ENCODE measurements at regions not wholly inside any gene's neighbourhood (a gene's known extent, or its start where the extent isn't known, plus 50 kb on each side); places are given as distances from the start of the nearest gene placed in this dataset.

DNA sequence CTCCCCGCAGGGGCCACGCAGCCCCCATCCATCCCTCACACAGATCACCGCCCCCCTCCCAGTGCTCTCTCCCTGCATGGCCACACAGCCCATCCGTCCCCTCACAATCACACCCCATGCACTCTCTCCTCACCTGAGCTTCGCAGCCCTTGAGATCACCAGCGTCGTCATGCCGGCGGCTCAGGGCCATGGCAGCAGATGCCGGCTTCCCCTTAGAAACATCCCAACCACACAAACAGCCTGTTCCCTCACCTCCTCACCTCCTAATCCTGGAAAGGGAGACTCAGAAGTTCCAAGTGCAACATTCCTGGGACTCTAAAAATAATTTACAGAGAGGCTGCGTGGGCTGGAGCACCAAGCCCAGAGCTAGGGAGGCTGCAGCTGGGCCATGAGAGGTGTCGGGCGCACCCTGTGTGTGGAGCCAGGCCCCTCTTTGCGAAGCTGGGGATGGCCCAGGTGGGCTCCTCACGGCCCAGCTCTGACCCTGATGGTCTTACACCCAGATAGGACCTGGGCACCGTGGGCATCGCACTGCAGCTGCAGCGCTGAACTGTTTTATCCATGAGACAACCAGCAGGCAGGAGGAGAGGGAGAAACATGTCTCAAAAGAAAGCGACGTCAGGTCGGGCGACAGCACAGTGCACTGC is 125.3 kb downstream of the DLL1 start:
- CTCF ChIA-PET (ENCODE audit: partially characterized antibody), result interaction anchor here (0.8 to 0.9 kb wide), 2 partner anchors 14 to 123 kb away, joined by 3 read pairs; no protein-coding TSS in a partner anchor
- TF ChIP-seq SUZ12 (IDR thresholded peaks at IDR 0.05; ENCODE audit: low read length), result no peak

More for the DNA sequence above, 125.3 kb downstream of the DLL1 start:
- H2BK20ac ChIP-seq (ENCODE audit: low read length), result no peak overlapping the region
- H3K23ac ChIP-seq (ENCODE audit: insufficient read length), result no peak overlapping the region
- no peak overlapping the region for H4K91ac ChIP-seq (replicated peaks; ENCODE audit: insufficient read length, low read length)
- H3K36me3 ChIP-seq (ENCODE audit: control insufficient read depth in 2 of 4, insufficient read depth in 4 of 4, low read length in 3 of 4), result no peaks in the 10 kb centered on the region
- no peak overlapping the region for H2BK5ac ChIP-seq (ENCODE audit: low read depth, low read length)
- no peak overlapping the region; the same call in 1 of the 2 replicates for H2AFZ ChIP-seq (ENCODE audit: low read length)
- H3K27me3 ChIP-seq (replicated peaks in 1 of 4; ENCODE audit: control insufficient read depth in 3 of 4, extremely low read depth in 1 of 4, insufficient read depth in 3 of 4, low read length in 3 of 4), result no peaks in the 10 kb centered on the region; a peak in 1 of 7 replicates
- no peak for DNase-seq (ENCODE audit: low read depth in 1 of 2, low spot score in 2 of 2)
- H2BK120ac ChIP-seq (replicated peaks; ENCODE audit: low read depth, low read length), result no peak overlapping the region
- H3K18ac ChIP-seq (ENCODE audit: extremely low read depth, low read length), result no peak overlapping the region
- WGBS, 2 experiments (ENCODE audit: extremely low coverage in 1 of 2, insufficient coverage in 1 of 2, insufficient read length in 1 of 2, insufficient replicate concordance in 2 of 2, low coverage in 1 of 2, low lambda C conversion rate in 2 of 2, missing lambda C conversion rate in 1 of 2), result 92% methylated on average over 19 of the region's 22 CpGs; no CpG with 5 or more reads in 1 of the 2 experiments
- no peak overlapping the region for H2BK12ac ChIP-seq (ENCODE audit: low read depth, low read length)
- peaks cover 0 to 2% of the 10 kb centered on the region in 2 experiments for H4K20me1 ChIP-seq (replicated peaks in 1 of 2; ENCODE audit: control insufficient read depth in 1 of 2, insufficient read depth in 2 of 2, low read length in 2 of 2)
- H3K4me3 ChIP-seq (ENCODE audit: extremely low read depth in 1 of 4, insufficient read depth in 2 of 4, low read depth in 3 of 4, low read length in 4 of 4), result no peak overlapping the region
- H2BK15ac ChIP-seq (ENCODE audit: low read length), result no peak overlapping the region
- no peak overlapping the region for H3K56ac ChIP-seq (replicated peaks; ENCODE audit: insufficient read length, low read depth, low read length)
- H3K79me1 ChIP-seq (ENCODE audit: low read depth, low read length), result no peaks in the 10 kb centered on the region
- FAIRE-seq, result no peak
- no peaks in the 10 kb centered on the region for H3K4me1 ChIP-seq (replicated peaks in 1 of 4; ENCODE audit: control insufficient read depth in 3 of 4, insufficient read depth in 4 of 4, low read length in 3 of 4)
- H2AK5ac ChIP-seq (ENCODE audit: low read depth, low read length), result no peak overlapping the region
- no peak overlapping the region for H3K14ac ChIP-seq (ENCODE audit: insufficient read length)
- no peaks in the 10 kb centered on the region for H3K23me2 ChIP-seq (ENCODE audit: low read depth, low read length)
- no peak overlapping the region for H3K4ac ChIP-seq (replicated peaks; ENCODE audit: insufficient read length, low read depth, low read length)
- H3K9ac ChIP-seq (replicated peaks in 1 of 4; ENCODE audit: extremely low read depth in 1 of 4, low read depth in 3 of 4, low read length in 3 of 4), result no peak overlapping the region
- H3K4me2 ChIP-seq (ENCODE audit: insufficient read depth in 1 of 2, low read depth in 2 of 2, low read length in 2 of 2), result no peak overlapping the region
- H4K5ac ChIP-seq (ENCODE audit: insufficient read length, low read depth, low read length), result no peak overlapping the region
- H3K9me3 ChIP-seq (ENCODE audit: insufficient read depth in 2 of 2, low read depth in 1 of 2, low read length in 1 of 2), result peaks cover 4 to 9% of the 10 kb centered on the region in 2 experiments; a peak in 2 of 4 replicates
- H3K79me2 ChIP-seq (ENCODE audit: control insufficient read depth in 1 of 2, insufficient read depth in 2 of 2, low read length in 2 of 2), result no peaks in the 10 kb centered on the region
- POLR2A ChIA-PET (ENCODE audit: partially characterized antibody), result no interaction called here
- no peak overlapping the region for H3K27ac ChIP-seq (ENCODE audit: low read depth, low read length)
- no peak overlapping the region for H4K8ac ChIP-seq (ENCODE audit: extremely low read depth, insufficient read depth, low read length)

All from H1 (cell line).